ENCODE measurements at regions not wholly inside any gene's neighbourhood (a gene's known extent, or its start where the extent isn't known, plus 50 kb on each side); places are given as distances from the start of the nearest gene placed in this dataset.
A peak's percentile ranks its signal among the peaks of the same experiment; 100 is the strongest.

DNA sequence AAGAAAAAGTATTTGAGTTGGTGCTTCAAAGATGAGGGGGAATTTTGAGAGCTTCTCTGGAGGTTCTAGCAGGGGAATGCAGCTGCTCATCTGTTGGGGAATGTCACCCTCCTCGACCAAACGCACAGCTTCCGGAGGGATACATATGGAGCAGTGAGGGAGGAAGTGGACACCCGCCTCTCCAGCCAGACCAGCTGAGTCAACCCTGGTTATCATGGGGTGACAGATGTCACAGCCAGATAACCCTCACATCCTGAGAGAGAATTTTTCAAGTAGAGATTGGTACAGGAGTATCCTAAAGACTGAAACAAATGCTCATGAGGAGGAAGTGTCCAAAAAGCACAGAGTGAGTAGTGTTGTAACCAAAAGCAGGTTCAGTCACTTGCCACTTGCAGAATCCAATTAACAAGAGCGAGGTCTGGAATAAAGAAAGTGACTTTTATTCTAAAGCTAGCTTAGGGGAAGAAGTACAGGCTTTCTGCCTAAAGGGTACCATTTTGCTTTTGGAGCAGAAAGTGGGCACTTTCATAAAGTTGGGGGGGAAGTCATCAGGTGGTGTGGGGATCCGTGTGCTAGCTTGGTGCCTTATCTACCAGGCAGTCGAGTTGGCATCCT lies 395.2 kb downstream of the RAD51AP2 start:
- DNase-seq, result no peak

GRCh38 chr2:17115466-17115865 lies 402.8 kb downstream of the RAD51AP2 start:
- DNase-seq, result no peak

- no peak for DNase-seq
Observed at GRCh38 chr2:17115042-17115441, 403.2 kb downstream of the RAD51AP2 start.

GRCh38 chr2:17107871-17108270 lies 410.4 kb downstream of the RAD51AP2 start:
- no peak for DNase-seq

DNA sequence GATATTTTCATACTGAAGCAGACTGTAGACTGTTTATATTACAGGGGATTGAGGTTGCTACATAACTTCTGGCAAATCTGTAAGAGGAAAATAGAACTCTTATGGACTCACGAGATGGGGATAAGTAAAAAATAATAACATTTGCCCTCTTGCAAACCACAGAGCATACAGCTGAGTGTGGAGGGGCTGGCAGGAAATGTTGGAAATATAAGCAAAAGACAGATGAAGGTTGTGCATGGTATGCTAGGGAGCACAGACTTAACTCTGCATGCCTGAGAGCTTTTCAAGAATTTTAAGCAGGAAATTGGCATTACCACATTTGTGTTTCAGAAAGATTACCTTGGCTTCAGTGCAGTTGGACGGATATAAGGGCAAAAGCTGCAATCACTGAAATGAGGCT lies 411.1 kb downstream of the RAD51AP2 start:
- no peak for DNase-seq

- DNase-seq, result no peak
Observed at GRCh38 chr2:17106418-17106817, 411.8 kb downstream of the RAD51AP2 start.

DNA sequence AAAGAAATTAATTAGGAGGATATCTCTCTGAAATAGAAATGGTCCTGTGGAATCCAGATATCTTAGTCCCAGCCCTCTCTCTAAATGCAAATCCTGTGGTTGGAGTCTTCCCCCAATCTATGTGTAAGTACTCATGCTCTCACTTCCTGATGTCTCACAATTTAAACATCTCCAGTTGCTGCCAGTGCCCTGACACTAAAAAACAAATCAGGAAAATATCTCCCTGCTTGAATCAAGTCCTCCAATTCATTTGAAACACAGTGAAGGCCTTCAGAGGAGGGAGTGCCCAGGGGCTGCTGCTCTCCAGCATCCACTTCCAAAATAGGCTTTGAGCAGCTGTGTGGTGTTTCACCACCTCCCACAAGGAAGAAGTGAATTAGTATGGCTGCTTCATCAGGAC lies 413.8 kb downstream of the RAD51AP2 start:
- no peak for DNase-seq

GRCh38 chr2:17101596-17101995 lies 416.6 kb downstream of the RAD51AP2 start:
- DNase-seq, result no peak

- no peak for DNase-seq
Observed at GRCh38 chr2:17101091-17101490, 417.1 kb downstream of the RAD51AP2 start.

- no peak for DNase-seq
Observed at GRCh38 chr2:17095340-17095739, 422.9 kb downstream of the RAD51AP2 start.

- DNase-seq, result no peak
Observed at GRCh38 chr2:17093712-17094111, 424.5 kb downstream of the RAD51AP2 start.

- no peak for DNase-seq
Observed at GRCh38 chr2:17086990-17087389, 421.4 kb upstream of the CYRIA start.

DNA sequence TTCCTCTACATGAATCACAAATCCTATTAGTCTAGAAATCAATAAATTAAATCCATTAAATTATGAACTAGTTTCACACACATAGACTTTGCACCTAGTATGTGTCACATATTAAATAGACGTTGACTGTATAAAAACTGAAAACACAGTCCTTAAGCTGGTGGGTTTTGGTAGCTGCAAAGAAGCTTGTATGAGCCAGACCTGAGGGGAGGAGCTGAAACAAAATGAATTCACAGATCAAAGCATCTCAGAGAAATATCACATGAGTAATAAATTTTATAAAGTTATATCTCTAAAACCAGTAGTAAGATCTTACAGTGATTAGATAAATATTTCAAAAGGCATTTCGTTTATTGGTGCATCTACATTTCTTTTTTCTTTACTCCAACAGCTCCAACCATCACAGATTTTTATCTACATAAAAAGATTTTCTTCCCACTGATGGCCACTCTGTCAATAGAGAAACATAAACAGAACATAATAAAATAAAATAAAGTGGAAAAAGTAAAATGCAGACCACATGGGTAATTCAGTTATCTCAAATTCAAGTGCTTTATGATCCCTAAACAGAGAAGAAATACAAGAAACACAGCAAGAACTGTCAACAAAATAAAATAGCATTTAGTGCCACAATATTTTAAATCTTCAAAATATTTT lies 420.0 kb upstream of the CYRIA start:
- no peak for DNase-seq

DNA sequence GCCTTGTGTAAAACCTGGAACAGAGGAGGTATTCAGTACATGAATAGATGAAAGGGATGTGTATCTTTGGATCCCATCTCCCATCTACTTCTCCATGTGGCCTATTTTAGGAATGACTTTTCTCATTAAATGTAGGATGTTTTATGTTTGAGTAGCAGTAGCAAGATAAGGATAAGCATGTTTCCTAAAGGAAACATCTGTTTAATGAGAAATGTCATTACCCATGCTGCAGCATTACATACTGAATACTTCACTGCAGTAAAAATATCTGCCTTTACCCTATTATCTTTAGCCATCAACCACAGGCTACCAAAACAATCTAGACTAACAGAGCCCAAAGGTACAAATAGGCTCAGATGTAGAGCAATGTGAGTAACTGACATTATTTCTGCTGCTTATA lies 419.2 kb upstream of the CYRIA start:
- DNase-seq, result no peak

GRCh38 chr2:17083902-17084301 lies 418.3 kb upstream of the CYRIA start:
- no peak for DNase-seq

DNA sequence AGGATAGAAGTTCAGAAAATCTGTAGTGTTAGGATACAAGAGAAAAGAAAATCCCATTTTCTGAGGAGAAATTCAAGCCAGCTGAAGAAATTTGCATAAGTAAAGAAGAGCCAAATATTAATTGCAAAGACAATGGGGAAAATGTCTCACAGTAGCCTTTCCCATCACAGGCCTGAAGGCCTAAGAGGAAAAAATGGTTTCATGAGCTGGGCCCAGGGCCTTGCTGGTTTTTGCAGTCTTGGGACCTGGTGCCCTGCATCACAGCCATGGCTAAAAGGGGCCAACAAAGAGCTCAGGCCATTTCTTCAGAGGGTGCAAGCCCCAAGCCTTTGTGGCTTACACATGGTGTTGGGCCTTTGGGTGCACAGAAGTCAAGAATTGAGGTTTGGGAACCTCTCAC lies 413.6 kb upstream of the CYRIA start:
- no peak for DNase-seq

DNA sequence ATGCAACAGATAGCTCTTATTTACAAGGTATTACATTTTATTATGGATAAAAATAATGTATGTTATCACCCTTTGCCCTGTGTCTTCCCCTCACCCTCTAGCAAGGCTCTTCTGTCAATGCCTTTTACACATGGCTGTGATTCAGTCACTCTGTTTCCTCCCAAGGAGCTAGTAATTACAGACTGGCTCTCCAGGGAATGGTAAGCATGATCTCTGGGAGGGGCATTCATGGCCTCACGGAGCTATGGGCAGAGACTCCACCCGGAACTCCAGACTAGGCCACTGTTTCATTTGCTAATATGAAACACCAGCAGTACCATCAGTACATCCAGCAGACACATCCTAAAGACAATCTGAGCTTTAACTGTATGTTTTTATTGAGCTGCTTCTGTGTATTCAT lies 410.9 kb upstream of the CYRIA start:
- no peak for DNase-seq

GRCh38 chr2:17070711-17071110 lies 405.1 kb upstream of the CYRIA start:
- no peak for DNase-seq

GRCh38 chr2:17069564-17069963 lies 403.9 kb upstream of the CYRIA start:
- no peak for DNase-seq

GRCh38 chr2:17068021-17068420 lies 402.4 kb upstream of the CYRIA start:
- no peak for DNase-seq

DNA sequence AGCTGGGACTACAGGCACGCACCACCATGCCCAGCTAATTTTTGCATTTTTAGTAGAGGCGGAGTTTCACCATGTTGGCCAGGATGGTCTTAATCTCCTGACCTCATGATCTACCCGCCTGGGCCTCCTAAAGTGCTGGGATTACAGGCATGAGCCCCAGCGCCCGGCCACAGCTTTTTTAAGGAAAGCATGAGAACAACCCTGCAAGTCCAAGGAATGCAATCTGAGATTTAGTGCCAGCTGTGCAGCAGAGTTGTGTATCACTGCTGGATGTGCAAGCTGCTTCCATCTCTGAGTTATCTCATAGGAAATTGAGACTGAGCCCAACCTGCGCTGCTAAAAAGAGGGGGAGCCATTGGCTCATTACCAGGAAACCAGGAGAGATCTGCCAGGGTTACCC lies 399.9 kb upstream of the CYRIA start:
- no peak for DNase-seq

GRCh38 chr2:17061028-17061427 lies 395.4 kb upstream of the CYRIA start:
- DNase-seq, result no peak

- no peak for DNase-seq
Observed at GRCh38 chr2:17059458-17059857, 393.8 kb upstream of the CYRIA start.

DNA sequence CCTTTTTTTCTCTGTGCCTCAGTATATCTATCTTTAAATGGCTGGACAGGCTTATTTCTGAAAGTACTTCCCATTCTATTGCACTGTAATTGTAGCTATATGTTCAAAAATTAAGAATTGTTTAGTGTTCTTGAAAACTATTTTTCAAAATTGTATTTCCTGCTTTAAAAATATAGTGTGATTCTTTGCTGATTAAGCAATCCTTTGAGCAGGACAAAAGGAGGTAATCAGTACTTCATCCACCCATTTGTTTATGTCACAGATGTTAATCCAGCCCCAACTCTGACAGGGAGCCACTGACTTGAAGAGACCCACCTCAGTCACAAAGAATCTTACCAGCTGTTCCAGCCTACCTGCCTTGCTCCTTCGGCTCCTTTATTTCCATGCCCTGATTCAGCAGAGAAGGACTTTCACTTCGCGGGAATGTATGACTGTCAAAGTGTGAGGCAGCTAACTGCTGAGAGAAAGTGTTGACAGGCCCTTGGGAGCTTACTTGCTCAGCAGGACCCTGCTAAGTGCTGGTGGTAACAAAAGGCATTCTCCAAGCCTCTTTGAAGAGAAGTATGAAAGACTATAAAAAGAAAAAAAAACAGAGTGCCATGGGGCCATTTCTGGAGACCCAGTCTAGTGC lies 393.3 kb upstream of the CYRIA start:
- DNase-seq, result peak; percentile 69

Measured in islet precursor cell (in vitro differentiated cells).